PC-9 (cell line): ENCODE measurements at regions not wholly inside any gene's neighbourhood (a gene's known extent, or its start where the extent isn't known, plus 50 kb on each side); places are given as distances from the start of the nearest gene placed in this dataset.

Source experiments
- EZH2 ChIP-seq: fragments of 200-600 bp; sonication (generic); IDR thresholded peaks from 2 replicates; pipeline ENCODE4 v1.8.0; 2017; ENCODE audit warnings: antibody characterized with exemption, low read depth
- TF ChIP-seq, protein P1 (sequence below): fragments of 200-600 bp; sonication (generic); conservative IDR thresholded peaks from 2 replicates; pipeline ENCODE4 v1.6.1; 2017; ENCODE audit warnings: mixed run types, antibody characterized with exemption, mild to moderate bottlenecking, moderate library complexity

DNA sequence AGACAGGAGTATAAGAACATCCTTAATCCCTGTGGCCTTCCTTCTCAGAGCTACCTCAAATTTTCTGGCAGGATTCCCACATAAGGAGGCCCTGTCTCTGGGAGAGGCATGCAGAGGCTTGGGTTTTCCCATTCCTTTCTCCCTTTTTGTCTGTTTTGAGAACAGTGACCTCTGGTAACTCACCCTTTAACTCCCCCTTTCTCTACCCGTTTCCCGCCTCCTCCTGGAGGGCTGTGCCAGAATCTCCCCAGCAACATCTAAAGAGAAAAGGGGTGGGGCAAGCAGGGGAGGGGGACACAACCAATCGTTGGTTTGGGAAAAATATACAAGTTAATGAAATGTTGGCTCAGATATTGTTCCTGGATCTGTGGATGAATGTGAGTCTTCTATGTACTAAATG is 303.7 kb upstream of the IRS4 start:
- TF ChIP-seq, protein P1, sequence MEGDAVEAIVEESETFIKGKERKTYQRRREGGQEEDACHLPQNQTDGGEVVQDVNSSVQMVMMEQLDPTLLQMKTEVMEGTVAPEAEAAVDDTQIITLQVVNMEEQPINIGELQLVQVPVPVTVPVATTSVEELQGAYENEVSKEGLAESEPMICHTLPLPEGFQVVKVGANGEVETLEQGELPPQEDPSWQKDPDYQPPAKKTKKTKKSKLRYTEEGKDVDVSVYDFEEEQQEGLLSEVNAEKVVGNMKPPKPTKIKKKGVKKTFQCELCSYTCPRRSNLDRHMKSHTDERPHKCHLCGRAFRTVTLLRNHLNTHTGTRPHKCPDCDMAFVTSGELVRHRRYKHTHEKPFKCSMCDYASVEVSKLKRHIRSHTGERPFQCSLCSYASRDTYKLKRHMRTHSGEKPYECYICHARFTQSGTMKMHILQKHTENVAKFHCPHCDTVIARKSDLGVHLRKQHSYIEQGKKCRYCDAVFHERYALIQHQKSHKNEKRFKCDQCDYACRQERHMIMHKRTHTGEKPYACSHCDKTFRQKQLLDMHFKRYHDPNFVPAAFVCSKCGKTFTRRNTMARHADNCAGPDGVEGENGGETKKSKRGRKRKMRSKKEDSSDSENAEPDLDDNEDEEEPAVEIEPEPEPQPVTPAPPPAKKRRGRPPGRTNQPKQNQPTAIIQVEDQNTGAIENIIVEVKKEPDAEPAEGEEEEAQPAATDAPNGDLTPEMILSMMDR = no peak
- no peak for TF ChIP-seq EZH2
